HG03378 (cell line): ENCODE measurements at regions not wholly inside any gene's neighbourhood (a gene's known extent, or its start where the extent isn't known, plus 50 kb on each side); places are given as distances from the start of the nearest gene placed in this dataset.

Source experiments
- ATAC-seq: cut with Tn5 transposase; IDR thresholded peaks from one replicate; pipeline ENCODE4 v1.9.1; 2021; ENCODE audit warnings: mild to moderate bottlenecking, moderate library complexity; ENCODE audit not compliant: unreplicated experiment

GRCh38 chr3:190790185-190790584 is 72.3 kb downstream of the GMNC start:
- ATAC-seq = no peak

GRCh38 chr3:190786898-190787297 is 75.6 kb downstream of the GMNC start:
- no peak for ATAC-seq

- ATAC-seq = no peak
These were observed 77.4 kb downstream of the GMNC start for GRCh38 chr3:190785047-190785446.

GRCh38 chr3:190780524-190780923 is 82.0 kb downstream of the GMNC start:
- ATAC-seq = no peak

GRCh38 chr3:190774633-190775032 is 87.9 kb downstream of the GMNC start:
- no peak for ATAC-seq

GRCh38 chr3:190773948-190774347 is 88.5 kb downstream of the GMNC start:
- ATAC-seq = no peak

- no peak for ATAC-seq
These were observed 89.7 kb downstream of the GMNC start for GRCh38 chr3:190772831-190773230.

- ATAC-seq = no peak
These were observed 93.6 kb downstream of the GMNC start for GRCh38 chr3:190768891-190769290.

- ATAC-seq = no peak
These were observed 94.6 kb downstream of the GMNC start for GRCh38 chr3:190767851-190768250.

GRCh38 chr3:190764231-190765134 is 98.0 kb downstream of the GMNC start:
- ATAC-seq = no peak

GRCh38 chr3:190762801-190763200 is 99.7 kb downstream of the GMNC start:
- no peak for ATAC-seq

- no peak for ATAC-seq
These were observed 114.9 kb downstream of the GMNC start for GRCh38 chr3:190747571-190747970.

GRCh38 chr3:190746986-190747385 is 115.5 kb downstream of the GMNC start:
- no peak for ATAC-seq

- no peak for ATAC-seq
These were observed 116.0 kb downstream of the GMNC start for GRCh38 chr3:190746531-190746930.

- no peak for ATAC-seq
These were observed 120.7 kb downstream of the GMNC start for GRCh38 chr3:190741788-190742187.

- ATAC-seq = no peak
These were observed 122.8 kb downstream of the GMNC start for GRCh38 chr3:190739641-190740185.

- ATAC-seq = no peak
These were observed 123.8 kb downstream of the GMNC start for GRCh38 chr3:190738636-190739155.

GRCh38 chr3:190737446-190737845 is 125.0 kb downstream of the GMNC start:
- no peak for ATAC-seq

GRCh38 chr3:190734490-190734889 is 128.0 kb downstream of the GMNC start:
- no peak for ATAC-seq

- no peak for ATAC-seq
These were observed 128.8 kb downstream of the GMNC start for GRCh38 chr3:190733591-190734146.

GRCh38 chr3:190731596-190731995 is 130.9 kb downstream of the GMNC start:
- no peak for ATAC-seq
